Subcutaneous abdominal adipose tissue (tissue), 5 donors: ENCODE measurements at regions not wholly inside any gene's neighbourhood (a gene's known extent, or its start where the extent isn't known, plus 50 kb on each side); places are given as distances from the start of the nearest gene placed in this dataset.

Experiments used
- H3K27ac ChIP-seq: one replicate; pipeline ENCODE4 v1.7.0; 2013; ENCODE audit warnings: low read depth, mild to moderate bottlenecking, inconsistent platforms, low read length, moderate library complexity
- H3K27me3 ChIP-seq, 5 donors: one replicate each; pipeline ENCODE4 v1.7.0; 2013; ENCODE audit warnings: low read length in 5 of 5, inconsistent platforms in 1 of 5; ENCODE audit not compliant: control insufficient read depth in 5 of 5, insufficient read depth in 4 of 5
- H3K36me3 ChIP-seq, 5 donors: one replicate each; pipeline ENCODE4 v1.7.0; 2013; ENCODE audit warnings: low read length in 5 of 5; ENCODE audit not compliant: control insufficient read depth in 5 of 5, insufficient read depth in 5 of 5
- H3K4me1 ChIP-seq, 5 donors: one replicate each; pipeline ENCODE4 v1.7.0; 2013; ENCODE audit warnings: low read length in 5 of 5, mild to moderate bottlenecking in 3 of 5, moderate library complexity in 1 of 5; ENCODE audit not compliant: control insufficient read depth in 5 of 5, insufficient read depth in 5 of 5
- H3K4me3 ChIP-seq, 5 donors: one replicate each; pipeline ENCODE4 v1.7.0; 2013; ENCODE audit warnings: low read length in 5 of 5, low read depth in 1 of 5
- H3K9ac ChIP-seq, 5 donors: one replicate each; pipeline ENCODE4 v1.7.0; 2013; ENCODE audit warnings: low read length in 5 of 5, mild to moderate bottlenecking in 4 of 5, moderate library complexity in 3 of 5
- H3K9me3 ChIP-seq, 5 donors: one replicate each; pipeline ENCODE4 v1.7.0; 2013; ENCODE audit warnings: low read length in 5 of 5; ENCODE audit not compliant: control insufficient read depth in 5 of 5
- donor health status: healthy.
- donor health status: healthy.
- donor health status: healthy.
- donor health status: healthy.
- donor health status: healthy.

DNA sequence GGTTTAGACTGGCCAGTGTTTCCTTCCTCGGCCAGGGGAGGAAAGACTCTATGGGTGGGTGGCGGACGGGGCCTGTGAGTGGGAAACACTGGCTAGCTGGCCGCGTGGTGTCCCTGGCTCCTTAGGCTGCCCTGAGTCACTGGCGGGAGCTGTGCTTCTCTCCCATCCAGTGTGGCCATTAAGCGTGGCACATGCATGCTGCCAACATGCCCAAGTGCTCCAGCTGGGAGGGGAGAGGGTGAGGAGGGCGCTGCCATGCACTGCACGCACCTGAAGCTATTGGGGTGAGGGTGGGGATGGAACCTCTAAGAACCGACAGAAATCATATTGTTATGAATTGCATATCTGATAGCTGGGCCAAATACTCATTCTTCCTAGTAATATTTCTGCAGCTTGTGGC is 270.8 kb downstream of the CALCRL start:
- Histone ChIP-seq H3K9ac (no peak overlapping the region), H3K27ac (no peak overlapping the region), H3K4me3 (no peak overlapping the region), H3K27me3 (no peaks in the 10 kb centered on the region), H3K9me3 (peaks cover 0 to 4% (median 2%) of the 10 kb centered on the region in 5 donors), H3K36me3 (no peaks in the 10 kb centered on the region), H3K4me1 (no peaks in the 10 kb centered on the region)

DNA sequence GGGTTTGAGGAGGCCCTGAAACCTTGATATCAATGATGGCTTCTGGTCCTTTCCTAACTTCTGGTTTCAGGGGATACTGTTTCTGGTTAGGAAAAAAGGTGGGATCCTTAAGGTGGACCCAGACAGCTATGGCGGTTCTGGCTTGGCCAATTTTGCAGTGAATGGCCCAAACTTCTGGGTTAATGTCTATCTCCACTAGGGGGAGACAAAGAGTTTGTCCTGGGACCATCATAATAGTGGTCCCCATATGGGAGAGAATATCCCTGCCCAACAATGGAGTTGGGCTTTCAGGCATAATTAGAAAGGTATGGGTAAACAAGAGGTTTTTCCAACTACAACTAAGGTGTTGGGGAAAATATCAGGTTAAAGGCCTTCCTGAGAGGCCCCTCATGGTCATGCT is 273.5 kb downstream of the CALCRL start:
- Histone ChIP-seq H3K4me1 (no peaks in the 10 kb centered on the region), H3K27me3 (no peaks in the 10 kb centered on the region), H3K4me3 (no peak overlapping the region), H3K9ac (no peak overlapping the region), H3K36me3 (no peaks in the 10 kb centered on the region), H3K9me3 (peaks cover 0 to 3% (median 0%) of the 10 kb centered on the region in 5 donors), H3K27ac (no peak overlapping the region)

- Histone ChIP-seq H3K4me1 (no peaks in the 10 kb centered on the region), H3K4me3 (no peak overlapping the region), H3K36me3 (no peaks in the 10 kb centered on the region), H3K9me3 (peaks cover 0 to 3% (median 0%) of the 10 kb centered on the region in 5 donors), H3K9ac (no peak overlapping the region), H3K27ac (no peak overlapping the region), H3K27me3 (no peaks in the 10 kb centered on the region)
Measured at GRCh38 chr2:187171318-187171717, 276.7 kb downstream of the CALCRL start.

GRCh38 chr2:187169864-187170263 is 278.2 kb downstream of the CALCRL start:
- Histone ChIP-seq H3K36me3 (no peaks in the 10 kb centered on the region), H3K9me3 (peaks cover 0 to 3% (median 0%) of the 10 kb centered on the region in 5 donors), H3K9ac (no peak overlapping the region), H3K27ac (no peak overlapping the region), H3K27me3 (no peaks in the 10 kb centered on the region), H3K4me3 (no peak overlapping the region), H3K4me1 (no peaks in the 10 kb centered on the region)

DNA sequence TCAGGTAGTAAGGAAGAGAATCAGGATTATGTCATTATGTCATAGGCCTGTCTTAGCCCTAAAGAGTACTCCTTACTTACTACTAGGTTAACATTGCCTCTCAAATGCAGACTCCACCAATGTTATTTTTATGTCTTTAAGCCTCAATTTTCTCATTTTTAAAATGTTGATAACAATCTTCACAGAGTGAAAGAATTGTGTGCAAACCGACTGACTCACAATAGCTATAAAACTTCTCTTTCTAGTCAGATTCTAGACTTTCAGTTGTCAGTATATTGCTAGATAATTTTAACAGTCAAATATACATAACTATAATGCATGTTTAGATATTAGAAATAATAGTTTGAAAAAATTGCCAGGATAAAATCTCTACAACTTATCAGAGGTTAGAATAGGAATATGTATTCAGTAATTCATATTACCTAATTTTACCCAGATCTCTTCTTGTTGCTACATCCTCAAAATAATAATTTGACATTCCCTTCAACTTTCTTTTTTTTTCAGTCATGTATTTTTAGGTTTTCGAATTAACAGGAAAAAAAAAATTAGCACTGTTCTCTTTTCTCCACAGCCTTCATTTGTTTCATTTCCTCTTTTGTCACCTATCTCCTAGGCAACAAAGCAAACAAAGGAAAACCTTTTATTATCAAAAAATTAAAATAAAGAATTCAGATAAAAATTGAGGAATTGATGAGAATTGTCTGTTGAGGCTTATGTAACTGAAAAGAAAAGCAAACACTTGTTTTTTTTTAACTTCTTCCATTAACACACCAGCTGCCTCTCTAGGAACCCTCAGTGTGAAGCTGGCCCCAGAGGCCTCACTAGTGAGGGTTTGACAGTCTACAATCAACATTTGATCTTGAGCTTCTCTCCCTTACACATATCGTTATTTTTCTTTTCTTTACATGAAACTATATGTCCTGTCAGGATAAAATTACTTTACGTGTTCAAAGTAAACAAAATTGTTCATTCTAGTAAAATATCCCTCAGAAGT is 279.0 kb downstream of the CALCRL start:
- Histone ChIP-seq H3K4me3 (no peak overlapping the region), H3K27me3 (no peaks in the 10 kb centered on the region), H3K4me1 (no peaks in the 10 kb centered on the region), H3K36me3 (no peaks in the 10 kb centered on the region), H3K9me3 (peaks cover 0 to 3% (median 0%) of the 10 kb centered on the region in 5 donors), H3K27ac (no peak overlapping the region), H3K9ac (no peak overlapping the region)

DNA sequence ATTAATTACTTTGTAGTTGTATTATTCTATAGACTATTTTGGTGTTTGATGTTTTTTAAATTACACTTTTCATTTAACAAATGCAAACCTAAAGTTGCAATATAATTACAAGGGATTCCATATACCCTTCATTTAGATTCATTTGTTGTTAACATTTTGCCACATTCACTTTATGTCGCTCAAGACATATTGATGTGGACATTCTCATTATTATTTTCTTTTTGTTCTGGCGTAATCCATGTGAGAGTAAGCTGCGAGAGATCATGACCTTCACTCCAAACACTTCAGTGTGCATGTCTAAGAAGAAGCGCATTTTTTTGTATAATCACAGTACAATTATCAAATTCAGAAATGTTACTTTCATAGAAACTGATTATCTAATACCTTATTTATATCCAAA is 280.6 kb downstream of the CALCRL start:
- Histone ChIP-seq H3K27me3 (no peaks in the 10 kb centered on the region), H3K4me3 (no peak overlapping the region), H3K9me3 (peaks cover 0 to 3% (median 0%) of the 10 kb centered on the region in 5 donors), H3K27ac (no peak overlapping the region), H3K9ac (no peak overlapping the region), H3K36me3 (no peaks in the 10 kb centered on the region), H3K4me1 (no peaks in the 10 kb centered on the region)

DNA sequence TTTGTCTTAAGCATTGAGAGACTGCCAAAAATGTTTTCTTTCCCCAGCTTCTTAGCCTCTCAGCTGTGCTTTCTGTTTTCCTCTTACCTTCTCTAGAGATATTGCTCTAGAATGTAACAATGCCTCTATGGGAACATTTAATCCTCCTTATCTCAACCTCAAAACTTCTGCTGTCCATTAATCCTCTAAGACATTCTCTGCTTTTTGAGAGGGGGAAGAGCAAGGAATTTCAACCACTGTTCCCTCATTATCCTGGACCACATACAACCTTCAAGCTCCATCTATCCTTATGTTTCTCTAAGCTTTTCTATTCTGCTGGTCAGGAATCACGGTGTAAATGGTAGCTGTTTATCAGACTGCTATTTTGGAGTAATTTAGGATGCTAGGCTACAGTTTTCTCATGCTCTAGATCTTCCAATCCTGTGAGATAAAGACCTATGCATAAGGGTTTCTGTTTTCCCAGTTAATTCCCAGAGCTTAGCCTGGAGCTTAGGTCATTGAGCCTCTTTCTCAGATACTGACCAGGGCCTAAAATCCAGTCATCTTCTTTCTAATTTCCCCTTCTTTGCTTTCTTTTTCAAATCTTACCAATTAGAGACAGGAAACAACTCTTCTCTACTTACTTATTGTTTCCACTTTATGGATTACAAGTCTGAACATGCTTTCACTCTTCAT is 282.0 kb downstream of the CALCRL start:
- no peaks in the 10 kb centered on the region for H3K36me3 ChIP-seq
- H3K27me3 ChIP-seq, result no peaks in the 10 kb centered on the region
- no peak overlapping the region for H3K27ac ChIP-seq
- H3K4me3 ChIP-seq, result no peak overlapping the region
- no peak overlapping the region for H3K9ac ChIP-seq
- H3K4me1 ChIP-seq, result no peaks in the 10 kb centered on the region
- peaks cover 0 to 3% (median 0%) of the 10 kb centered on the region in 5 donors for H3K9me3 ChIP-seq

- Histone ChIP-seq H3K36me3 (peaks cover 0 to 7% (median 0%) of the 10 kb centered on the region in 5 donors), H3K27me3 (no peaks in the 10 kb centered on the region), H3K27ac (no peak overlapping the region)
Measured at GRCh38 chr2:187158452-187158851, 289.6 kb downstream of the CALCRL start.

DNA sequence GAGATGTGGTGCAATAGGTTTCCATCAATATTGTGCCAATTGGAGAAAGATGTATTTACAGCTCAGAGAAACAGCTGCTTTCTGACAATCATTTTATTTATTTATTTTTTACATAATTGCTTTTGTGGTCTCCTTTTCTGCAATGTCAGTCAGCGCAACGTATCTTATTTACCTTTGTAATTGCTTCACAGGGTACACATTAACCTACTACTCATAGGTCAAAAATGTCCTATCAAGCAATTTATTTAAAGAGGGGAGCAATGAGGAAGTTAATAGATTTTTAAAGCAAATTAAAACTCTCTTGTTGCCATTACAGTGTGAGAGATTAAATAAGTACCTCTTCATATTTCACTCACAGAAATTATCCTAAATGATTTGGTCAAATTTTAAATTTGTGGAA is 291.0 kb downstream of the CALCRL start:
- Histone ChIP-seq H3K9ac (no peak overlapping the region), H3K9me3 (peaks cover 5 to 29% (median 15%) of the 10 kb centered on the region in 5 donors), H3K4me3 (no peak overlapping the region), H3K4me1 (peaks cover 0 to 2% (median 0%) of the 10 kb centered on the region in 5 donors), H3K36me3 (peaks cover 0 to 7% (median 0%) of the 10 kb centered on the region in 5 donors), H3K27me3 (no peaks in the 10 kb centered on the region), H3K27ac (no peak overlapping the region)

More at GRCh38 chr2:187158452-187158851, 289.6 kb downstream of the CALCRL start:
- no peak overlapping the region for H3K4me3 ChIP-seq
- H3K9ac ChIP-seq, result no peak overlapping the region
- peaks cover 5 to 28% (median 15%) of the 10 kb centered on the region in 5 donors for H3K9me3 ChIP-seq
- peaks cover 0 to 2% (median 0%) of the 10 kb centered on the region in 5 donors for H3K4me1 ChIP-seq

DNA sequence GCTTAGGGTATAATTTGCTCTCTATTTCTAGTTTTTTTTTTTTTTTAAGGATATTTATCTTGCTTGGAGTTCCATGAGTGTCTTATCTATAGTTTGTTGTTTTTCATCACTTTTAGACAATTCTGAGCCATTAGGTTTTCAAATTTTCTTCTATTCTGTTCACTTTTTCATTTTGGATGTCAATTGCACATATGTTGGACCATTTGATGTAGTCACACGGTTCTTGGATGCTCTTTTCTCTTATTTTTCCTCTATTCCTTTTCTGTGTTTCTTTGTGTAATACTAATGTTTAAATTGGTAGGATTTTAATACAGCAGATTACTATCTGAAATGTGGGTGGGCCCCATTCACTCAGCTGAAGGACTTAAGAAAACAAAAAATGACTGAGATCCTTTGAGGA is 292.6 kb downstream of the CALCRL start:
- no peak overlapping the region for H3K9ac ChIP-seq
- no peaks in the 10 kb centered on the region for H3K27me3 ChIP-seq
- no peak overlapping the region for H3K4me3 ChIP-seq
- H3K4me1 ChIP-seq, result peaks cover 0 to 2% (median 0%) of the 10 kb centered on the region in 5 donors
- peaks cover 0 to 7% (median 0%) of the 10 kb centered on the region in 5 donors for H3K36me3 ChIP-seq
- H3K9me3 ChIP-seq, result peaks cover 5 to 29% (median 15%) of the 10 kb centered on the region in 5 donors
- no peak overlapping the region for H3K27ac ChIP-seq
